ENCODE measurements at regions not wholly inside any gene's neighbourhood (a gene's known extent, or its start where the extent isn't known, plus 50 kb on each side); places are given as distances from the start of the nearest gene placed in this dataset.
"Not testable (repeated sequence)": the region's sequence is repeated elsewhere in the genome, so short reads cannot be mapped to it uniquely, and the experiment has no call there.

- no peak for DNase-seq
Observed at GRCh38 chr15:23983500-23984259, 296.6 kb upstream of the NDN start.

- no peak for DNase-seq
Observed at GRCh38 chr15:23994273-23994672, 307.2 kb upstream of the NDN start.

GRCh38 chr15:23998056-23998455, 311.0 kb upstream of the NDN start:
- DNase-seq, result no peak

DNA sequence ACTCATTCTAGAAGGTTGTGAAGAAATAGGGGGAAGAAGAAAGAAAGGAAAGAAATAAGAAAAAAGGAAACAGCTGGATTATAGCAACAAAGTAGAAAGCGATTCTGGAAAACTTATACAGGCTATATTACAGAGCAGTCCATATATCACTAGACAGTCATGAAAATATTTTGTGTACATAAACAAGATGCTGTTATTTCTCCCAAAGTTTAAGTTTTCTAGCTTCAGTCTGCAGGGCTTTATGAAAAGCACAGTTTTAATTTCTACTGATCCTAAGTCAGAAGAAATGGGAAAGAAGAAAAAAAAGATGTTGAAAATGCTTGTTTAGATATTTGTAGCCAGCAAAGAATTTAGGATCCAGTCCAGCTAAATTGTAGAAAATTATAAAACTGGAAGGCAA, 321.4 kb upstream of the NDN start:
- DNase-seq, result no peak

- DNase-seq, result no peak
Observed at GRCh38 chr15:24017470-24017869, 330.4 kb upstream of the NDN start.

DNA sequence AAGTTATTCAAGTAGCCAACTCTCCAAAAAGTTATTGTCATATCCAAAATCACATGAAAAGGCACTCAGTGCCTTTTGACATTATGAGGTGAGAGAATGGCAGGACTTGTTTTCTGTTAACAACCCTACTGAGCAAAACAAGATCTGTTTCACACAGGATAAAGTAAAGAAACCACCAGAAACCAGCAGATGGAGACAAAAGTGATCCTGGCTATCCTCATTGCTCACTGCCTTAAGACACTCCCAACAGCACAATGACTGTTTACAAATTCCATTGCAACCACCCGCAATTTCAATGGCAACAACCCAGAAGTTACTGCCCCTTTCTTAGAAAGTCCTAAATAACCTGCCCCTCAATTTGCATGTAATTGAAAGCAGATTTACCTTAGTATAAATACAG, 352.6 kb upstream of the NDN start:
- no peak for DNase-seq

DNA sequence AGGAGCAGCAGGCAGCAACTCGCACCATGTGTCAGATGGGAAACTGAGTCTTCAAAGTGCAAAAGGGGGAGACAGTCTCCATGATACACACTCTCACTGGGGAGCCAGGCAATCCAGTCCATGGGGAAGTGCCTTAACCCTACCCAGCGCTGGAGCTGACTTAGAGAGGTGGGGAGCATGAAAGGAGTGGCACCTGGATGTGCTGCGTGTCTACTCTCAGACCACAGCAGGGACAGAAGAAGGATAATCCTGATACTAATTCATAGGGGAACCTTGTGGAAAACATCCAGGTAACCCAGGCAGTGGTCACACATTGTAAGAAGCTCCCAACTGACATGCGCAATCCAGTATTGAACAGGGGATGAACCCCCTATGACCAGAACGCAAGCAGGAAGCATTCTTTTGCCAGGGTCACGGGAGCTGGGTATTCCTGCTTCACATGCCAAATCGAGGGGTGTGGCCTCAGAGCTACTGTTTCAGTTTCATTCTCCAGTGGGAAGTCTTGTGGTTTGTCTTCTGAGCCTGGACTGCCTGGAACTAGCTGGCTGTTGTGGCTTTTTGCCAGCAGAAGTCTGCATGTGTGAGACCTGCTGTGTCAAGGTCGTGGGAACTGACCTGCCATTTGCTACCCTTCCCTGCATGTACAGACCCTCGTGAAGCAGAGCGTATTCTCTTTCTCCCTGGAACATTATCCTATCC, 367.6 kb upstream of the NDN start:
- peak in 1 of 2 experiments; percentile 27 for DNase-seq

- DNase-seq, result peak in 1 of 2 experiments; percentile 45
Observed at GRCh38 chr15:24067733-24068501, 380.8 kb upstream of the NDN start.

DNA sequence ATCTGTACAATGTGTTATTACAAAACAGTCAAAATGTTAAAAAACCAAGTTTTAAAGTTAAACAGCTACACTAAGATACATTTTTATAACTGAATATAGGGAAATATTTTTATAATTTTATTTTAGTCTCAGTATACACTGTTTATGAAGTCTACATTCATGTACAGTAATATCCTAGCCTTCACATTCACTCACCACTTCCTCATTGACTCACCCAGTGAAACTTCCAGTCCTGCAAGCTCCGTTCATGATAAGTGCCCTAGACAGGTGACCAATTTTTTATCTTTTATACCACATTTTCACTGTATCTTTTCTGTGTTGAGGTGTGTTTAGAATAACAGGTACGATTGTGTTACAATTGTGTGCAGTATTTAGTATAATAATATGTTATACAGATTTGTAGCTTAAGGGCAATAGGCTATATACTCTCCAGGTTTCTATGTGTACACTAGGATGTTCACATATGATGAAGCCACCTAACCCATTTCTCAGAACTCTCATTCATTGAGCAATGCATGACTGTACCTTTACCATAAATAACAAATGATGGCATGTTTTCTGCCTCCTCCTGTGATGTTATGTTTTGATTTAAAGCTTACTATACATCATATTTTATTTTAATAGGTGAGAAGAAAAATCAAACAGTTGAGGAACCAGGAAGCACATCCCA, 388.4 kb upstream of the NDN start:
- no peak for DNase-seq

- DNase-seq, result no peak
Observed at GRCh38 chr15:24076090-24076784, 389.1 kb upstream of the NDN start.

- no peak for DNase-seq
Observed at GRCh38 chr15:24078310-24079029, 391.4 kb upstream of the NDN start.

DNA sequence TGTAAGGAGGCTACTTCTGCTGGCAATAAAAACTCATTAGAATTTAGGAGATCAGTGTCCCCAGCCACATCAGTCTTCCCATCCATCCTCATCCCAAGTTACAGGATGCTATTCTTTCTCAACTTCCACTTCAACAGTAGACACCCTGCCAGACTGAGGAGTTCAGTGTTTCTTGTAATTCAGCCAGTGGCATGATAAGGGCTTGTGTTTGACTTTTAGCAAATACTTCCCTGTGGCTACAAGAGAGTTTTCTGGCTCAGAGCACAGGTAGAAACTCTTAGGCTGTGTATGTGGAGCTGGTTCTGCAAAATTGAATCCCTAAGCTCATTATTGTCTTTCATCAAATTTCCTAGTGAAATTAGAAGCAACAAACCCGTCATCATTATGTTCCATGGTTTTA, 401.8 kb upstream of the NDN start:
- not testable (repeated sequence) for DNase-seq

DNA sequence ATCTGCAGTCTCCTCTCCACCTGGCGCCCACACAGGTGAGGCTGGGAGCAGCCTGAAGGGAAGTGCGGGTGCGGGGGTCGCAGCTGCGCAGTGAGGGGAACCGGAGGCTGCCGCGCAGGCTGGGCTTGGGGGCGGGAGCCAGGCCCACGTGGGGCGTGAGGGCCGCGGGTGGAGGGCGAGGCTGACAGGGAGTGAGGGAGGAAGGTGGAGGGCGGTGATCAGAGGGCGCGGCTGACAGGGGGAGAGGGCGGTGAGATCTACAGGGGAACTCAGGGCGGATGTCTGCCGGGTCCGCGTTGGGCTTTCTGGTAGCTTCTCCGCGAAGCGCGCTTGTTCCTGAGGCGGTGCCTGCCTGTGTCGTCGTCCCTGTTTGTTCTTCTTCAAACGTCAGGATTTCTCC, 414.4 kb upstream of the NDN start:
- DNase-seq, result not testable (repeated sequence)

GRCh38 chr15:24107524-24107923, 420.4 kb upstream of the NDN start:
- not testable (repeated sequence) for DNase-seq

- DNase-seq, result not testable (repeated sequence)
Observed at GRCh38 chr15:24107948-24108347, 420.8 kb upstream of the NDN start.

DNA sequence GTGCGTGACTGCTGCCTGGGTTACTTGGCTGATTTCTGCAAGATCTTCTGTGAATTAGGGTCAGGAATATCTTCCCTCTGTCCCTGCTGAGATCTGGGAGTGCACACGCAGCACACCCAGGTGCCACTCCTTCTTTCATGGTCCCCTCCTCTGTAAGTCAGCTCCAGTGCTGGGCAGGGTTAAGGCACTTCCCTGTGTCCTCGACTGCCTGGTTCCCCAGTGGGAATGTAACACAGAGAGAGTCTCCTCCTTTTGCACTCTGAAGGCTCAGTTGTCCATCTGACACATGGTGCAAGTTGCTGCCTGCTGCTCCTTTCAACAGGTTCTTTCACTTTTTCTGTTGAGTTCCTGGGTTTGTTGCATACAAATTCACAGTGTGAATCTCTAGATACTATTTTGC, 421.2 kb upstream of the NDN start:
- not testable (repeated sequence) for DNase-seq

GRCh38 chr15:24139622-24140021, 452.5 kb upstream of the NDN start:
- DNase-seq, result not testable (repeated sequence)

- DNase-seq, result not testable (repeated sequence)
Observed at GRCh38 chr15:24145070-24145469, 458.0 kb upstream of the NDN start.

- DNase-seq, result no peak
Observed at GRCh38 chr15:24146251-24146650, 459.1 kb upstream of the NDN start.

GRCh38 chr15:24150542-24150941, 463.4 kb upstream of the NDN start:
- no peak for DNase-seq

GRCh38 chr15:24158306-24158705, 471.2 kb upstream of the NDN start:
- not testable (repeated sequence) for DNase-seq

GRCh38 chr15:24165512-24165911, 478.4 kb upstream of the NDN start:
- not testable (repeated sequence) for DNase-seq

All from SHP77 (cell line).